SU-DHL-6 (cell line): ENCODE measurements at regions not wholly inside any gene's neighbourhood (a gene's known extent, or its start where the extent isn't known, plus 50 kb on each side); places are given as distances from the start of the nearest gene placed in this dataset.

Experiments used
- CTCF ChIP-seq: fragments of 200-600 bp; sonication (generic); IDR thresholded peaks from one replicate; pipeline ENCODE4 v1.5.1; 2017; ENCODE audit warnings: antibody characterized with exemption, mild to moderate bottlenecking, low read length, moderate library complexity; ENCODE audit not compliant: insufficient read depth, poor library complexity, severe bottlenecking
- EZH2phosphoT487 ChIP-seq: fragments of 200-600 bp; sonication (generic), shearing (Covaris generic); conservative IDR thresholded peaks from 2 replicates; pipeline ENCODE4 v1.6.1; 2018; ENCODE audit warnings: mild to moderate bottlenecking, antibody characterized with exemption, low read length, moderate library complexity, mixed read lengths

GRCh38 chr6:112773187-112773586 lies 426.1 kb downstream of the RFPL4B start:
- TF ChIP-seq CTCF (no peak), EZH2phosphoT487 (no peak)
